Esophagus (tissue), 2 donors: ENCODE measurements at regions not wholly inside any gene's neighbourhood (a gene's known extent, or its start where the extent isn't known, plus 50 kb on each side); places are given as distances from the start of the nearest gene placed in this dataset.
"Not testable (repeated sequence)": the region's sequence is repeated elsewhere in the genome, so short reads cannot be mapped to it uniquely, and the experiment has no call there.

ENCODE experiments used
- H3K27ac ChIP-seq, 2 donors: one replicate each; pipeline ENCODE4 v1.5.1; 2013; ENCODE audit warnings: low read depth in 2 of 2, mild to moderate bottlenecking in 2 of 2, inconsistent platforms in 1 of 2, low read length in 1 of 2, moderate library complexity in 1 of 2
- H3K27me3 ChIP-seq, 2 donors: one replicate each; pipeline ENCODE4 v1.6.1; 2013; ENCODE audit warnings: low read length in 2 of 2, control low read depth in 1 of 2, mild to moderate bottlenecking in 1 of 2; ENCODE audit not compliant: insufficient read depth in 2 of 2, control insufficient read depth in 1 of 2
- H3K36me3 ChIP-seq, 2 donors: one replicate each; pipeline ENCODE4 v1.6.1; 2013; ENCODE audit warnings: low read length in 1 of 2; ENCODE audit not compliant: control insufficient read depth in 2 of 2, insufficient read depth in 2 of 2
- H3K4me1 ChIP-seq, 2 donors: one replicate each; pipeline ENCODE4 v1.6.1; 2013; ENCODE audit warnings: low read length in 1 of 2; ENCODE audit not compliant: control insufficient read depth in 2 of 2, insufficient read depth in 2 of 2
- H3K4me3 ChIP-seq, 2 donors: one replicate each; pipeline ENCODE4 v1.5.1; 2013; ENCODE audit warnings: low read length in 2 of 2, mild to moderate bottlenecking in 2 of 2, low read depth in 1 of 2, moderate library complexity in 1 of 2
- H3K9me3 ChIP-seq, 2 donors: one replicate each; pipeline ENCODE4 v1.6.1; 2013; ENCODE audit warnings: mild to moderate bottlenecking in 2 of 2, low read depth in 1 of 2, low read length in 1 of 2, moderate library complexity in 1 of 2; ENCODE audit not compliant: control insufficient read depth in 2 of 2, insufficient read depth in 1 of 2
- WGBS, 2 donors: extraction: QIAGEN DNeasy Blood & Tissue Kit; methylation state at CpG; one replicate each; pipeline ENCODE4 v1.1.7; 2013; 5-methylcytosine and 5-hydroxymethylcytosine counted together
- donor health status: healthy with polysubstance abuse.
- donor health status: Bipolar disorder and iron deficiency.

GRCh38 chr1:55300975-55301374 lies 85.8 kb upstream of the USP24 start:
- no peaks in the 10 kb centered on the region for H3K4me1 ChIP-seq
- H3K4me3 ChIP-seq, result no peak overlapping the region
- no peak overlapping the region for H3K27ac ChIP-seq
- WGBS, 2 donors, result 69 to 70% methylated on average over 5 of the region's 5 CpGs
- H3K27me3 ChIP-seq, result no peaks in the 10 kb centered on the region
- no peaks in the 10 kb centered on the region for H3K36me3 ChIP-seq
- H3K9me3 ChIP-seq, result peaks cover 0 to 4% of the 10 kb centered on the region in 2 donors

GRCh38 chr1:55298167-55298894 lies 83.2 kb upstream of the USP24 start:
- Histone ChIP-seq H3K4me3 (no peak overlapping the region), H3K36me3 (no peaks in the 10 kb centered on the region), H3K9me3 (peaks cover 0 to 4% of the 10 kb centered on the region in 2 donors), H3K27ac (no peak overlapping the region), H3K27me3 (no peaks in the 10 kb centered on the region), H3K4me1 (no peaks in the 10 kb centered on the region)
- 93 to 94% methylated on average over 10 of the region's 10 CpGs for WGBS, 2 donors

DNA sequence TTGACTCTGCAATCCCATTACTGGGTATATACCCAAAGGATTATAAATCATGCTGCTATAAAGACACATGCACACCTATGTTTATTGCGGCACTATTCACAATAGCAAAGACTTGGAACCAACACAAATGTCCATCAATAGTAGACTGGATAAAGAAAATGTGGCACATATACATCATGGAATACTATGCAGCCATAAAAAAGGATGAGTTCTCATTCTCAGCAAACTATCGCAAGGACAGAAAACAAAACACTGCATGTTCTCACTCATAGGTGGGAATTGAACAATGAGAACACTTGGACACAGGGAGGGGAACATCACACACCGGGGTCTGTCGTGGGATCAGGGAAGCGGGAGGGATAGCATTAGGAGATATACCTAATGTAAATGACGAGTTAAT lies 81.1 kb upstream of the USP24 start:
- H3K27me3 ChIP-seq, H3K4me3 ChIP-seq, H3K36me3 ChIP-seq, H3K27ac ChIP-seq, H3K4me1 ChIP-seq, H3K9me3 ChIP-seq: not testable (repeated sequence)
- 96 to 97% methylated on average over 6 of the region's 6 CpGs for WGBS, 2 donors

GRCh38 chr1:55289614-55290013 lies 74.5 kb upstream of the USP24 start:
- Histone ChIP-seq H3K27me3 (no peaks in the 10 kb centered on the region), H3K4me1 (peaks cover 0 to 2% of the 10 kb centered on the region in 2 donors), H3K9me3 (no peaks in the 10 kb centered on the region), H3K4me3 (no peak overlapping the region), H3K36me3 (no peaks in the 10 kb centered on the region), H3K27ac (no peak overlapping the region)
- 93 to 94% methylated on average over 5 of the region's 5 CpGs for WGBS, 2 donors

DNA sequence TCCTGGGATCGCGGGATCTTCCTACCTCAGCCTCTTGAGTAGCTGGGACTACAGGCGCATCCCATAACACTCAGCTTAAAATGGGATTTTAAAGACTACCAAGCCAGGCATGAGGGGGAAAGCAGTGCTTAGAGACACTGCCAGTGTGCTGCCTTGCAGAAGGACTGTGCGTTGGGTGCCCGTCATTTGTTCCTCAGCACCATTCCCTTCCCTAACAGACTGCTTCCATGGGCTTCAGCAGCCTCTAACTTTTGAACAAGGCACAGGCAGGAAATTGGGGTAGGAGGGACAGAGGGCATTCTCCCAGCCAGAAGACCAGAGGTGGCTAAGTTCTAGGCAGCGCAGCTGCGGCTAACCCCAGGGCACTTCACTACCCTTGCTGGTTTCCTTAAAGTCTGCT lies 73.9 kb upstream of the USP24 start:
- WGBS, 2 donors, result 97 to 98% methylated on average over 7 of the region's 7 CpGs
- Histone ChIP-seq H3K36me3 (no peaks in the 10 kb centered on the region), H3K9me3 (no peaks in the 10 kb centered on the region), H3K4me1 (peaks cover 0 to 2% of the 10 kb centered on the region in 2 donors), H3K27ac (no peak overlapping the region), H3K27me3 (no peaks in the 10 kb centered on the region), H3K4me3 (no peak overlapping the region)

DNA sequence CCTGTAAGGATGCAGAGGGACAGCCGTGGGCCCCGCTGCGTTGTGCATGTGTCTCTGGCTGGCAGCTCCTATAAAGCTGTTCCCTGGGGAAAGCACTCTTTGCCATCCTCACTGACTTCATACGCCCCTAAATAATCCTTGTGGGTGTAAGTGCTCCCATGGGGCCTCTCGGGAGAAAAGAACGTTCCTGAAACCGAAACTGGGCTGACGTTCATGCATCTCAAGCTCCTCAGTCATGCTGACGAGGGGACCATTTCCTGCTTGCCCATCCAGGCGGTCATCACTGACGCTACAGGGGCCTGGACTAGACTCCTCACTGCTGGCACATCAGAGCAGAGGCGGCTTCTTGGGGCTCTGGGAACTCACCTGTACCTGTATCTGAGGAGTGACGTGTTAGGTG lies 73.1 kb upstream of the USP24 start:
- WGBS, 2 donors, result 83 to 86% methylated on average over 13 of the region's 13 CpGs
- no peaks in the 10 kb centered on the region for H3K36me3 ChIP-seq
- H3K27ac ChIP-seq, result no peak overlapping the region
- H3K9me3 ChIP-seq, result no peaks in the 10 kb centered on the region
- no peak overlapping the region for H3K4me3 ChIP-seq
- no peaks in the 10 kb centered on the region for H3K27me3 ChIP-seq
- H3K4me1 ChIP-seq, result peaks cover 0 to 2% of the 10 kb centered on the region in 2 donors

GRCh38 chr1:55287723-55288122 lies 72.6 kb upstream of the USP24 start:
- WGBS, 2 donors, result 74 to 79% methylated on average over 9 of the region's 9 CpGs
- Histone ChIP-seq H3K4me1 (peaks cover 0 to 2% of the 10 kb centered on the region in 2 donors), H3K27ac (no peak overlapping the region), H3K4me3 (no peak overlapping the region), H3K27me3 (no peaks in the 10 kb centered on the region), H3K36me3 (no peaks in the 10 kb centered on the region), H3K9me3 (no peaks in the 10 kb centered on the region)

GRCh38 chr1:55286856-55287602 lies 71.9 kb upstream of the USP24 start:
- Histone ChIP-seq H3K27ac (no peak overlapping the region), H3K4me3 (no peak overlapping the region), H3K36me3 (no peaks in the 10 kb centered on the region), H3K27me3 (no peaks in the 10 kb centered on the region), H3K4me1 (peaks cover 0 to 2% of the 10 kb centered on the region in 2 donors), H3K9me3 (no peaks in the 10 kb centered on the region)
- WGBS, 2 donors, result 65 to 74% methylated on average over 5 of the region's 5 CpGs

DNA sequence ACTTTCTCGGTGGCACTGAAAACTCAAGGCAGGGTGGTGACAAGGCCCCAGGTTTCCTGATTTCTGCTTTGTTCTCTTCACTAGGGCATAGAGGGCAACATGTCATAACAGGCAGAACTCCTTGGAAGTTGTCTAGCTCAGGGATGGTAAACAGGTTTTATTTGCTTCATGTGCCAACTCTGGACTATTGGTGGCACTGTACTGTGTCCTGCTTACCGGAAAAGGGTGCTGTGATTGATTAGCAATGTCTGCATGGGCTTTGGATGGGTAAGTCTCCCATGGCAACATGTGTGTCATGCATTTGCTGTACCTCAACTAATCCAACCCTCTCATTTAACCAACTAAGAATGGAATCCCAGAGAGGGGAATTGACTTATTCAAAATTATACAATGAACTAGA lies 70.7 kb upstream of the USP24 start:
- Histone ChIP-seq H3K4me1 (peaks cover 0 to 2% of the 10 kb centered on the region in 2 donors), H3K27me3 (no peaks in the 10 kb centered on the region), H3K9me3 (no peaks in the 10 kb centered on the region), H3K36me3 (no peaks in the 10 kb centered on the region), H3K4me3 (no peak overlapping the region), H3K27ac (no peak overlapping the region)
- WGBS, 2 donors, result 57 to 67% methylated on average over 2 of the region's 2 CpGs

DNA sequence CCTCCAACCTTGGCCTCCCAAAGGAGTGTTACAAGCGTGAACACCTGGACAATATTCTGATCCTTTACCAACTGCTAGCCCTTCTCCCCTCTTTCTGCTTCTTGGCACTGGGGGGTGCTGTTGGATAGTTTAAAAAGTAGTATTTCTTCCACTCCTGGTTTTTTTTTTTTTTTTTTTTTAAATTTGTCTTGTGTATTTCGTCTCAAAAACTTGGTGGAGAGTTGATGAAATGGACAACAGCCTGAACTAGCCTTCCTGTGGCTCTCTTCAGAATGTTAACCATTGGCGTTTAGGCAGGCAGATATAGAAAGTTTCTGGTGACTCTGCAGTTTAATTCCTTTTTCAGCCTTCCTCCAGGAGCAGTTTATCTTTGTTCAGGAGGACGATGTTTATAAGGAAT lies 69.7 kb upstream of the USP24 start:
- no peak overlapping the region for H3K27ac ChIP-seq
- no peak overlapping the region for H3K4me3 ChIP-seq
- H3K27me3 ChIP-seq, result no peaks in the 10 kb centered on the region
- no peaks in the 10 kb centered on the region for H3K9me3 ChIP-seq
- H3K4me1 ChIP-seq, result peaks cover 0 to 2% of the 10 kb centered on the region in 2 donors
- no peaks in the 10 kb centered on the region for H3K36me3 ChIP-seq
- 22 to 27% methylated on average over 4 of the region's 4 CpGs for WGBS, 2 donors
